ENCODE measurements at regions not wholly inside any gene's neighbourhood (a gene's known extent, or its start where the extent isn't known, plus 50 kb on each side); places are given as distances from the start of the nearest gene placed in this dataset.
"Not testable (repeated sequence)": the region's sequence is repeated elsewhere in the genome, so short reads cannot be mapped to it uniquely, and the experiment has no call there.

DNA sequence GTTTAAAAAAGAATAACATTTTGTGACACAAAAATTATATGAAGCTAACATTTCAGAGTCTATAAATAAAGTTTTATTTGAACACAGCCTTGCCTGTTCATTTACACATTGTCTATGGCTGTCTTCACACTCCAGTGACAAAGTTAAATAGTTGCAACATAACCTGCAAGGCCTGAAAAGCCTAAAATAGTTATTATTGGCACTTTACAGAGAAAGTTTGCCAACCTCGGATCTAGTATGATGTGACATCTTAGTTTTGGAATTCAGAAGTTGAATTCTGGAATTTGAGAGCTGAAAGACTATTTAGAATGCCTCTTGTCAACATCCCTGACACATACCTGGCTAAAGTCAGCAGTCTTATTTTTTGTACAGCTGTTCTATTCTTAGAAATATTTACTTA is 68.3 kb downstream of the DYRK2 start:
- DNase-seq = no peak

DNA sequence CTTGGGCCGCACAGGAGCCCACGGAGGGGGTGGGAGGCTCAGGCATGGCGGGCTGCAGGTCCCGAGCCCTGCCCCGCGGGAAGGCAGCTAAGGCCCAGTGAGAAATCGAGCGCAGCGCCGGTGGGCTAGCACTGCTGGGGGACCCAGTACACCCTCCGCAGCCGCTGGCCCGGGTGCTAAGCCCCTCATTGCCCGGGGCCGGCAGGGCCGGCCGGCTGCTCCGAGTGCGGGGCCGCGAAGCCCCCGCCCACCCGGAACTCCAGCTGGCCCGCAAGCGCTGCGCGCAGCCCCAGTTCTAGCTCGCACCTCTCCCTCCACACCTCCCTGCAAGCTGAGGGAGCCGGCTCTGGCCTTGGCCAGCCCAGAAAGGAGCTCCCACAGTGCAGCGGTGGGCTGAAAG is 70.8 kb downstream of the DYRK2 start:
- not testable (repeated sequence) for DNase-seq

DNA sequence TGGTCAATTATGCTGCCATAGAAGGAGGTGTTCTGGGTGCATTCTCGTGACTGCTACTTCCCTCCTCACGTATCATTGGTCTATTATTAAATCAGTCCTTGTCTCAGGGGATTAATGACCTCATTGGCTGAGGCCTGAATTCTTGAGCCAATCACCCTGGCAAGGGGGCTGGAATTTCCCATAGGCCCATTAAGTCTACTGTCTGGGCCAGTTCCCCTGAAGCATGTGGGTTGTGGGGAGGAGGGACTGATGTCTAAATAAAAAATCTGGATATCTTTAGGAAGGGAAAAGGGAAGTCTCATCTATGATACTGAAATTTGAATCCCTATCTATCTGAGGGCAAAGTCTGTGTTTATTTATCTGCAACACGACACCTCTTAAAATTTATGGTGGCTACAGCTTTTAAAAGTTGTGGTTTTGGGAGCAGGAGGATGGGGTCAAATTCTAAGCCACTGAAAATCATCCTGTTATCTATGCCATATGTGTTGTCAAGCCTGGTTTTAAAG is 71.9 kb downstream of the DYRK2 start:
- DNase-seq = no peak

DNA sequence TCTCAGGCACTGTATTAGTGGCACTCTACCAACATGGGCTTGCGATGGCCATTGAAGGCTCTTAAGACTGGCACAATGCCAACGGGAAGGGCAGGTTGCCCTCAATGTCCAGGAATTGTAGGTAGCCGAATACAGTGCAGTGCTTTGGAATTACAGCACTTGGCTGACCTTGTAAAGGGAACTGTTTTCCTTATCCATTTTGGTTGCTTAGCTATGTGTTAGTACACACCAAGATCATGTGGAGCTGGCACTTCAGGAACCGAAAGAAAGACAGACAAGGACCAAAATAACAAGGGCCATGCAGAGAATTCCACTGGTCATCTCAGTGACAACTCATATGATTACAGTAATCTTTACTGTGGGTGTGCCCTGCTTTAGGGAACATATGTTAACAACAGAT is 72.7 kb downstream of the DYRK2 start:
- no peak for DNase-seq

DNA sequence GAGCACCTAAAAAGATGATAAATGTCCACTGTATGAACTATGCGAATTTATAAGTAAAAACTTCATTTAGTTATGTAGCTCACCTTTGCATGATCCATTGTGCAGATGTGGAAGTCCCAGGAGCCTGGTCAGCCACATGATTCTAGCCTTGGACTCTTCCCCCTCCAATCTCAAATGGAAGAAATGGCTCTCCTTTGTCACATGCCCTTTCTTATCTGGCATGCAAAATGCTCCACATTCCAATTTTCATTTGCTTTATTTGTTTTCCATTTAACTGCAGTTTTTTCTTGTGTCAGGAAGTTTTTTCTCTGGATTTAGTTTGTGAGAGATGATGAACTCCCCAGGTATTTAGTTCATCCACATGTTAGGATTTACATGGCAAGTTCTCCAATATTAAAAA is 73.8 kb downstream of the DYRK2 start:
- no peak for DNase-seq

DNA sequence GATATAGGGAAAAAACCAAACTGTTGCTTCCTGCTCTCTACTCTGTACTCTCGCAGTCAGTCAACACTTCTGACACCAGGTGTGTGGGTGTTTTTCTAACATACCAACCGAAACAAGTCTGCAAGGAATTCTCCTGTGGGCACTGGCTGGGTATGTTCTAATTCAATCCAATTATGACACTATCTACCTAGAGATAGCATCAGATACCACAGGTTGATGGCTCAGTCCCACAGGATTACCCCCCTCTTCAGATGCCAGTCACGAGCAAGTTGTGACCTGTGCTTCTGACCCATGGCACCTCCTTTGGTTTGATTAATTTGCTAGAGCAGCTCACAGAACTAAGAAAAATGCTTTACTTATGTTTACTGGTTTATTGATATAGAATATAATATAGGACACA is 78.3 kb downstream of the DYRK2 start:
- DNase-seq = no peak

DNA sequence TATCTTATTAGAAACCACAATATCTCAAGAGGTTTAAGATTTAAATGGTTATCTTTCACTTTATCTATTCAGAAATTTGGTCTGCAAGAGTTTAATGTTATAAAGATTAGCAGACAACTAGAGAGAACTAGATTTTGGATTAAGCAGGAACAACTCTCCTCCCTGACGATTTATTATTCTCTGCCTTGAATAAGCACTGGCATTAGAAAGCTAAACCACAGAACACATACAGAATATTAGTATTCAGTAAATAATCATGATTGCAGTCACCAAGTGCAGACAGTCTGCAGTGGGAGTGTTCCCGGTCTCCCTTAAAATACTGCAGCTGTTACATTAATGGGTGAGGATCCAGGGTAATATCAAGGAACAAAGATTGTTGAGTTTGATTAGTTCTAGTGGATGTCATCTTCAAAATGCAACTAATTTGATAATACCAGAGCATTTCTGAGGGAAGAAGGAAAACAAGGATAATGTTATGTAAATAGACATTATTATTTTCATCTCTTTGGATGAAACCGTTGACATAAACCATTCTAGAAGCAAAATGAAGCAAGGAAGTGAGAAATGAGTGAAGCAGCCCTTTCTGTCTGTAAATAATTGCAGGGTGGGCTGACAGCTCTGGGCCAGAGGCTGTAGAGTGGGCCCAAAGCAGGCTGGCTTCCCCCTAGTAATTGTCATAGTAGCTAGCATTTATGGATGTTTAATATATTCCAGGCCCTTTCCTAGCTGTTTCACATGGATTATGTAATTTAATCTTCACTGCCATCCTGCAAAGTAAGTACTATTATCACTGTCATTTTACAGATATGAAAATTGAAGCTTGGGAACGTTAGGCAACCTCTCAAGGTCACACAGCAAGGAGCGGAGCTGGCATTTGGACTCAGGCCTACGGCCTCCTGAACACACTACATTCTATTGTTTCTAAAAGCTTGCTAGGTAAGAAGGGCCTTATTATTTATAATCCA is 79.4 kb downstream of the DYRK2 start:
- no peak for DNase-seq

DNA sequence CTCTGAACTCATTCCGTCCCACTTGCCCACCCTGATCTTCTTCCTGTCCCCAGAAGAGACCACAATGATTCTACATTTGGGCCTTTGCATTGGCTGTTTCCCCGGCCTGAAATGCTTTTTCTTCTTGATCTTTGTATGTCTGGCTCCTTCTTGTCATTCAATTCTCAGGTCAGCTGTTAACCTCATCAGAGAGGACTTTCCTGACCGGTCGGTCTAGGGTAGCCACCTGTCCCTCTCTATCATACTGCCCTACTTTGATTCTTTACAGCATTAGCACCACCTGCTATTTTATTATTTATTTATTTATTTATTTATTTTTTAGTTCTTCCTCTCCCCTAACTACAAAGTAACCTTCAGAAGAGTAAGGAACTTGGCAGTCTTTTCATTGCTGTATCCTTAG is 84.3 kb downstream of the DYRK2 start:
- DNase-seq = no peak

DNA sequence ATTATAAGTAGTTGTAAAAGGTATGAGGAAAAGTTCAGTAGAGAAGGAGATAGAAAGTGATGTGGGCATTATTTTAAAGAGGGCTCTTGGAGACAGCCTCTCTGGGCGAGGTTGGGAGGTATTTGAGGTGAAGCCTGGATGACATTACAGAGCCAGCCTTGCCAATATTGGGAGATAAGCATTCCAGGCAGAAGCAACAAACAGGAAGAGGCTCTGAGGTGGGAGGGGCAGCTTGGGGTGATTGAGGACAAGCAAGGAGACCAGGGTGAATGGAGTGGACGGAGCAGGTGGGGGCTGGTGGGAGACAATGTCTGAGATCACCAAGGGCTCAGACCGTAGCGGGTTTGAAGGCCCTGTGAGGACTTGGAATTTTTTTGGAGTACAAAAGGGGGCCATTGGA is 87.3 kb downstream of the DYRK2 start:
- no peak for DNase-seq

DNA sequence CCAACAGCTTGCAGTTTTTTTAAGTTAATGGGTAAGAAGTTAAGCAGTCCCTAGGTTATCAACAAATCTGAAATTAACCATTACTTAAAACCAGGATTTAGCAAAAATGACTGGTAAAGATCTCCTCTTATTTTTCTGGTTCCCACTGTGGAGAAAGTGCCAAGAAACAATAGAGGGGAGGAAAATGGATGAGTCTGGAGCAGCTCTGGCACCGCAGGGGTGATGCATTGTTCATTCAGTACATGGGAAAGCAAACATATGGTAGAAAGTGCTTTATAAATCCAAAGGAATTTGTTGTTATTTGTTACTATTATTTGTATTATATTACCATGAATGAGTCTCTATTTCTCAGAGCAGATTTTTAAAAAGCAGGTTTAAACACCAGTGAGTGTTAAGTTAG is 92.2 kb downstream of the DYRK2 start:
- no peak for DNase-seq

DNA sequence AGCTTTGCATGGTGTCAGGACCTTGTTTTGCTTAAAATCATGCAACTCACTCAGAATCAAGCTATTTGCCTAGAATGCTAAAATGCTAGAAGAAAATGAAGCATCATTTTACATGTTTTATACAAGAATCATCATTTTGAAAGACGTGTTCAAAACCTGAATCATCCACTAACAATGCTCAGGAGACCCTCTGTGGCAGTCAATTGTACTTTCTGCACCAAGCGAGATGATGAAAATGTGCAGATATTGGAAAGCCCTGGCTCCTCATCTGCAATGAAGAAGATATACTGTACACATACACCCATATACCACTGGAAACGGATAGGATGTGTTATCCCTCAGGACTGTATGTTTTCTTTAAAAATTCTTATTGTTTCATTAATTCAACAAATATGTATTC is 92.7 kb downstream of the DYRK2 start:
- DNase-seq = no peak

DNA sequence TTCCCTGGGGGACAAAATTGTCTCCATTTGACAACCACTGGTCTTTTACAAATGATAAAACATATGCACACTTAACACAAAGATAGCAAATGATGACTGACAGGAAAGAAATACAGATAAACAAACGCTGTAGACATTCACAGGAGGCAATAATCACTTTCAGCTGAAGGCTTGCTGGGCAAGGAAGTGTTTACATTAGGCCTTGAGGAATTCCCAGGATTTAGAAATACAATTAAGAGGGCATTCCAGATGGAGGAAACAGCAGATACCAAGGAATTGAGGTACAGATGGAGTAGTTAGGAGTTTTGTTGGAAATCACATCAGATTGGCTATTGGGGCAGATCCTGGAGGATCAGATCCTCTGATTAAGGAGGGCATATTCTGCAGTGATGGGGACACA is 93.9 kb downstream of the DYRK2 start:
- no peak for DNase-seq

DNA sequence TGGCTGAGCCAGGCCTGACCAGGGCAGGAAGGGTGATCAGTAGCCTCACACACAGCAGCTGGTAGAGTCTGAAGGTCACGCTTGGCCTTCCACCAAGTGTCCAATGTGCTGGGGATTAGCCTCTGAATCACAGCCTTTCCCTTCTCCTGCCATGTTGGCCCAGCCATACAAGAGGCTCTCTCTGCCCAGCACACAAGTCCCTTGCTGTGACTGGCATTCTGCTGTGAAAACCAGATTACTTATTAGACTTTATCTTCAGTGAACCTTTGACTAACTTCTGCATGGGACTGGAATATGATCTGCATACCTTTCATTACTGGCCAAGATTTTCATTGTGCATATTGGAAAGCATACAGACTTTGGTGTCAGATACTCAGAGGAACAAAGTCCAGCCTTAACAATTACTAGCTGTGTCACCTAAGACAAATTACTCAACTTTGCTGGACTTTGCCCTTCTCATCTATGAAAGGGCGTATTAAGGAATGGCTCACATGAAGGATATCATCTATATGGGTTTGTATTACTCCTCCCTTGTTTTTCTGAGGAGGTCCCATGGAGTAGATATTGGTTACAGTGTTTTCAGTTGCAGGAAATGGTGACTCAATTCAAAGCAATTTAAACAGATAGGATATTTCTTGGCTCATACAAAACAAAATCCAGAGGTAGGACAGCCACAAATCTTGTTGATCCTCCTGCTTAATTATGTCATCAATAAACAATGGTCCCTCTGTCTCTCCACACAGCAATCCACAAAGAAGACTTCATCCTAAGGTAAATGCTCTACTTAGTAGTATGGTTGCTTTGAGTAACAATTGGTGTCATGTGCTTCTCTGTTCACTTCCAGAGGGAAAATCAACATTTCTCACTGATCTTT is 99.6 kb downstream of the DYRK2 start:
- DNase-seq = no peak

DNA sequence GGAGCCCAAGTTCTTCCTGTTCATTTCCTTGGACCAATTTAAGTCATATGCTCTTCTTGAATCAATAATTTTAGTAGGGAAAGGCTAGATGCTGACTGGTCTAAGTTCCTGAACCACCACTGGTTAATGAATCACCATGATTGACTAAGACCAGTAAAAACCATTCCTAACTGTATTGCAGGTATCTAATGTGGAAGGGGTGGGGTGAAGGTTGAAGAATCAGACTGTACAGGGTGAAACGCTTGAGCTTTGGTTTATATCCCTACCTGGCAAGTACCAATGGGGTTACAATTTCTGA is 100.1 kb downstream of the DYRK2 start:
- DNase-seq = no peak

DNA sequence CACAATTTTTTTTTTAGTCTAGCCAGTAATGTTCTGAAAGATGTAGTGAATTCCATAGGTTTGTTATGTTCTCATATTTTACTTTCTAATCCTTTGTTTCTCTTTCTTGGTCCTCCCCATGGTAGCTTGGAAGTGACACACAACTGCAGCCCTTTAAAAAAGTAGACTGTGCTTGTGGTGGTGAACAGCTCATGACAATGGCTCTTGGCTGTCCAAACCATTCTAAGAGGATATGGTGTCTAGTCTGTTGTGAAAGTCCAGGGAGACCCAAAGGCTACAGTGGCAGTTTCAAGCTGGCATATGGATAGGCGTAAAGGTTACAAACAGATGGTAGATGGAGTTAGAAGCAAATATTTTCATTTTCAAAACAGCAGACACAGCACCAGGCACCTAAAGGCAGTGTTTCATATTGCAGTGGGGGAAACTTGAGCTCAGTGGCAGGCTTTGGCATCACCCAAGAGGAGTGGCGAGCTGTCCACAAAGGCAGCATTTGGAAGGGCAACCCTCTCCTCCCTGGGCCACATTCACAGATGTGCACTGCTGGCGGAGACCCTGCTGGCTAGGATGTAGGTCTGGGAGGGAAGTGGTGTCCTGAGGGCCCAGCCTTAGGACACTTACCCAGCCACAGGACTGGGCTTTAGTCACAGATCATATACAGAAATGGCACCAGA is 102.1 kb downstream of the DYRK2 start:
- DNase-seq = no peak

DNA sequence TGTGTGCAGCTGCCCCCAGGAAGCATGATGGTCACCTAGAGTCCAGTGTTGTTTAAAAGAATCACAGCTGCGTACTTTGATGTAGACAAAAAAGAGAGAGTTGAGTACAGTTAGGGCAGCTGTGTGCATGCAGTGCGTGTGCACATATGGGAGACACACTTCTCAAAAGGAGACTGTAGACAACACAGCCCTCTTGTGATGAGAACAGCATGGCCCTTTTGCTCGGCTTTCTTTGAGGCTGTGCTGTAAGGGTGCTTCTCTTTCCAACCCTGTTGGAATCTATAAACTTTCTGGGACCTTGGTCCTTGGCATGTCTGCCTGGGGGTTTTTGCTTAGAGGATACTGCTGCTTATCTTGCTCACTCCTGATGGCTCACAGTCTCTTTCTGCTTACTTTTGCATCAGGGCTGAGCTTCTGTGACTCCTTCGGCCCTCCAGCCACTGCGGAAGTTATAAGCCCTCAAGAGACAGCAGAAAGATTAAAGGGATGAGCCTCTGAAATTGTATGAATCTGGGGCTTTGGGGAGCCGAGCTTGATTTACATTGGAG is 102.9 kb downstream of the DYRK2 start:
- no peak for DNase-seq

DNA sequence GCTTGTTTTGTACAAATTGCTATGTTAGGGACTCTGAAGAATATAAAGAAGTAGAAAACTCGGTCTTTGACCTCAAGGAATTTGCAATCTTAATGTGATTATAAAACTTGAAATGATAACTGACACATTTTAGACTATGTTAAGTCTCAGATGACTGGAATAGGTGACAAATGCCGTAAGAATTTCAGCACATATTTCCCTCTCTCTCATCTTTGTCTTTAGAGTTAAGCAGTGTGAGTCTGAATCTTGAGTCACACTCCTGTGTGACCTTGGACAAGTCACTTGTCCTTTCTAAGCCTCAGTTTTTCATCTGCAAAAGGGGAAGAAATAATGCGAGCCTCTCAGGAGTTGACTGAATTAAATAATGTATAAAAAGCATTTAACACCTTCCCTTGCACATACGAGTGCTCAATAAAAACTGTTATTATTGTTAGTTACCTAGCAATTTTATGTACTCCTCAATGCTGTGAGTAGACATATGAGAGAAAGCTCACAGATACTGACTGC is 103.7 kb downstream of the DYRK2 start:
- DNase-seq = no peak

DNA sequence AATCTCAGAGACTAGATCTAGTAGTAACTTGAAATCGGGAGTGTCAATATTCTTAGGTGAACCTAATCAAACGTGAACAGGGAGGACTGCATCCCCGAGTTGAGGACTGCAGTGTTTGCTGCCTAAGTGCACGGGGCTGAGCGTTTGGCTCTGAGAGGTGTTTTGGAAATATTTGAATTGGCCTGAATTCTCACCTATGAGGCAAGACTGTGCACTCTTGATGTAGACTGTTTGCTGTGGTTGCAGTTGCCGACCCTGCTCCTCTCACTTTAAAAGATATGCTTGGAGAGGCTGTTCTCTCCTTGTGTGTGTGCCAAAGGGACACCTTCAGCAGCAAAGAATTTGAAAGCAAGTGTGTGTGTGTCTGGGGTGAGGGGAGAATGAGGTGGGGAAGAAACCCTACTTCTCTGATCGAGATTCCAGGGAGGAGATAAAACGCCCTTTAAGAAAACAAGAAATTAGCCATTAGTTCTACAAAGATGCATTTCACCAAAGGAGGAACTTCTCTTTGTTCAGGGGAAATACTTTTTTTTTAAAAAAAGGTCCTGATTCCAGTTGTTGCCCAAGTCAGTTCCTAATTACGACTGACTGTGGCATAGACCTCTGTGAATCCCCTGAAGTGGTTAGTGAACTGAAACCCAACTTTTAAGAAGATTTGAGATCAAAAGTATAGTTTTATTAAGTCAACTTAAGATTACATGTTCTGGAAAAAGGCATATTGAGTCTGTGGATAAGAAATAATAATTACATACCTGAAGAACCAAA is 106.6 kb downstream of the DYRK2 start:
- no peak for DNase-seq

DNA sequence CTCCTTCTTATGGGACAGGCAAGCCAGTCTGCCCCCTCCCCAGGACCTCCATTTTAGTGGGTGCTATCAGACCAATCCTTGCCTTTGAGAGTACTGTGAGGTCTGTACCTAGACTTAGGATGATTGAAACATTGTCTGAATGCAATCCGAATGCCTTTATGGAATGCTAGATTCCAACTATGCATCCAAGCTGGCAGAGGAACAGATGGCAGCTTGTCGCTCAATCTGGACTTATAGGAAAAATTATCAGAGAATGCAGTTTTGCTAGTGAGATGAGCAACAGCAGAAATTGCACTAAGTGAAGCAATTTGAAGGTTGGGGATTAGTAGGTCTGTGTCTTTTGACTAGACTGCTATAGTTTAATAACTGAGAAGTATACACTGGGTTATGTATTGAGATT is 109.1 kb downstream of the DYRK2 start:
- DNase-seq = no peak

DNA sequence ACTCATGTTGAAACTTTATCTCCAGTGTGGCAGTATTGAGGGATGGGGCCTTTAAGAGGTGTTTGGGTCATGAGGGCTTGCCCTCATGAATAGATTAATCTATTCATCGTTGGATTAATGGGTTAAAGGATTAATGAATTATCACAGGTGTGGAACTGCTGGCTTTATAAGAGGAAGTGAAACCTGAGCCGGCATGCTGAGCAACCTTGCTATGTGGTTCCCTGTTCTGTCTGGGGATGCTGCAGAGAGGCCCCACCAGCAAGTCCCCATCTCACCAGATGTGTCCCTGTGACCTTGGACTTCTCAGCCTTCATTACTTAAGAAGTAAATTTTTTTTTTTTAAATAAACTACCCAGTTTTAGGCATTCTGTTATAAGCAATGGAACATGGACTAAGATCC is 109.6 kb downstream of the DYRK2 start:
- no peak for DNase-seq

DNA sequence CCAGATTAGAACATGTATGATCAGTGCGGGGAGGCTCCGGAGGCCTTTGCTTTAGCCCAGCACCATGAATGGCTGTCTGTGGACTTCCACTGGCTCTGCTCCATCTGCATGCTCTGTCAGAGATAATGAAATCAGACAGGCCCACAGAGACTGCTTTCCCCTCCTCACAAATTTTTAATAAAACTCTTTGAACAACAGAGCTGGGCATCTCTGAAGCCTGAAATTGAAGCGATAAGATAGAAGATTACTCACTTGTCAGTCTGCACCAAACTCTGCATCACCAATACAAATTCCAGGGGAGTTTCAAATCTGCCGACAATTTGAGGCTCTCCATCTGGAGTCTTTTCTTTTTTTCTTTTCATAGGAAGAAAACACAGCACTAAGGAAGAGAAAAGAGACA is 110.0 kb downstream of the DYRK2 start:
- no peak for DNase-seq

DNA sequence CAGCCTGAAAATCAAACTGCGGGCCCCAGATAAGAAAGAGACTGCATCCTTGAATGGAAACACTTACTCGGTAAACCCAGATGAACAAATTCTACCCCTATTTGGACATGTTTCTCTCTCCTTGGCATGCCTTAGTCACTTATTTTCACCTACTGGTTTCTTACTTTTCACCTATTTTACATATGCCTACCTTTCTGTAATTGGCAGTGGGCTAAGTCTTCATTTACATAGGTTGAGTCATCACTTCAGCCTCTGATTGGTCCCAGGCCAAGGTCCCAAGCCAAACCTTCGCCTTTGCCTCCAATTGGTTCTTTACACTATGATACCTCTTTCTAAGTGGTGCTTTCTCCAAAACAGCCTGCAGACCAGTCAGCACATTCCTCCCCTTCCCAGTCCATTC is 111.3 kb downstream of the DYRK2 start:
- no peak for DNase-seq
